ENCODE measurements at regions not wholly inside any gene's neighbourhood (a gene's known extent, or its start where the extent isn't known, plus 50 kb on each side); places are given as distances from the start of the nearest gene placed in this dataset.
"Not testable (repeated sequence)": the region's sequence is repeated elsewhere in the genome, so short reads cannot be mapped to it uniquely, and the experiment has no call there.

GRCh38 chr1:121082995-121083394, 101.1 kb downstream of the FAM72B start:
- not testable (repeated sequence) for H3K9ac ChIP-seq (ENCODE audit: extremely low read depth, low read length, poor library complexity, severe bottlenecking); H3K9me3 Mint-ChIP-seq; DNase-seq; H3K36me3 Mint-ChIP-seq (ENCODE audit: low read depth); H3K27me3 ChIP-seq (ENCODE audit: control insufficient read depth, insufficient read depth, low read length, poor library complexity, severe bottlenecking); H3K36me3 ChIP-seq (ENCODE audit: control insufficient read depth, insufficient read depth, low read length); H3K27ac ChIP-seq (ENCODE audit: low read depth, low read length); H3K27me3 Mint-ChIP-seq (ENCODE audit: insufficient read depth); H3K4me1 ChIP-seq (ENCODE audit: control insufficient read depth, insufficient read depth, low read length); H3K4me3 Mint-ChIP-seq; H3K9me3 ChIP-seq (ENCODE audit: control insufficient read depth, low read length); H3K4me1 Mint-ChIP-seq; H3K4me3 ChIP-seq (ENCODE audit: low read length); H3K27ac Mint-ChIP-seq
- 86% methylated on average over 1 of the region's 2 CpGs; no CpG with 5 or more reads in 1 of the 2 experiments for WGBS, 2 experiments (ENCODE audit: insufficient coverage in 1 of 2, insufficient read length in 1 of 2)

GRCh38 chr1:121086249-121086648, 97.9 kb downstream of the FAM72B start:
- not testable (repeated sequence) for H3K4me3 Mint-ChIP-seq; DNase-seq; H3K27me3 ChIP-seq (ENCODE audit: control insufficient read depth, insufficient read depth, low read length, poor library complexity, severe bottlenecking); H3K27ac Mint-ChIP-seq; H3K27ac ChIP-seq (ENCODE audit: low read depth, low read length); H3K4me1 Mint-ChIP-seq; H3K36me3 Mint-ChIP-seq (ENCODE audit: low read depth); H3K9me3 ChIP-seq (ENCODE audit: control insufficient read depth, low read length); H3K4me1 ChIP-seq (ENCODE audit: control insufficient read depth, insufficient read depth, low read length); H3K9ac ChIP-seq (ENCODE audit: extremely low read depth, low read length, poor library complexity, severe bottlenecking); H3K36me3 ChIP-seq (ENCODE audit: control insufficient read depth, insufficient read depth, low read length); H3K27me3 Mint-ChIP-seq (ENCODE audit: insufficient read depth); H3K4me3 ChIP-seq (ENCODE audit: low read length); H3K9me3 Mint-ChIP-seq
- WGBS, 2 experiments (ENCODE audit: insufficient coverage in 1 of 2, insufficient read length in 1 of 2): 94% methylated on average over 1 of the region's 3 CpGs; no CpG with 5 or more reads in 1 of the 2 experiments

GRCh38 chr1:121087221-121087620, 96.9 kb downstream of the FAM72B start:
- H3K27ac ChIP-seq (ENCODE audit: low read depth, low read length); H3K9me3 ChIP-seq (ENCODE audit: control insufficient read depth, low read length); H3K4me3 ChIP-seq (ENCODE audit: low read length); H3K4me1 ChIP-seq (ENCODE audit: control insufficient read depth, insufficient read depth, low read length); H3K4me3 Mint-ChIP-seq; H3K27ac Mint-ChIP-seq; H3K4me1 Mint-ChIP-seq; DNase-seq; H3K36me3 ChIP-seq (ENCODE audit: control insufficient read depth, insufficient read depth, low read length); H3K27me3 Mint-ChIP-seq (ENCODE audit: insufficient read depth); H3K9ac ChIP-seq (ENCODE audit: extremely low read depth, low read length, poor library complexity, severe bottlenecking); H3K36me3 Mint-ChIP-seq (ENCODE audit: low read depth); H3K9me3 Mint-ChIP-seq; H3K27me3 ChIP-seq (ENCODE audit: control insufficient read depth, insufficient read depth, low read length, poor library complexity, severe bottlenecking): not testable (repeated sequence)

GRCh38 chr1:121088568-121088967, 95.6 kb downstream of the FAM72B start:
- H3K27me3 ChIP-seq (ENCODE audit: control insufficient read depth, insufficient read depth, low read length, poor library complexity, severe bottlenecking); DNase-seq; H3K27ac Mint-ChIP-seq; H3K4me1 Mint-ChIP-seq; H3K4me1 ChIP-seq (ENCODE audit: control insufficient read depth, insufficient read depth, low read length); H3K9me3 ChIP-seq (ENCODE audit: control insufficient read depth, low read length); H3K9ac ChIP-seq (ENCODE audit: extremely low read depth, low read length, poor library complexity, severe bottlenecking); H3K9me3 Mint-ChIP-seq; H3K4me3 Mint-ChIP-seq; H3K36me3 Mint-ChIP-seq (ENCODE audit: low read depth); H3K27me3 Mint-ChIP-seq (ENCODE audit: insufficient read depth); H3K27ac ChIP-seq (ENCODE audit: low read depth, low read length); H3K36me3 ChIP-seq (ENCODE audit: control insufficient read depth, insufficient read depth, low read length); H3K4me3 ChIP-seq (ENCODE audit: low read length): not testable (repeated sequence)
- 57% methylated on average over 1 of the region's 5 CpGs; no CpG with 5 or more reads in 1 of the 2 experiments for WGBS, 2 experiments (ENCODE audit: insufficient coverage in 1 of 2, insufficient read length in 1 of 2)

- H3K4me3 Mint-ChIP-seq; H3K9me3 ChIP-seq (ENCODE audit: control insufficient read depth, low read length); H3K36me3 Mint-ChIP-seq (ENCODE audit: low read depth); DNase-seq; H3K36me3 ChIP-seq (ENCODE audit: control insufficient read depth, insufficient read depth, low read length); H3K27me3 ChIP-seq (ENCODE audit: control insufficient read depth, insufficient read depth, low read length, poor library complexity, severe bottlenecking); H3K4me3 ChIP-seq (ENCODE audit: low read length); H3K27ac Mint-ChIP-seq; H3K27me3 Mint-ChIP-seq (ENCODE audit: insufficient read depth); H3K9ac ChIP-seq (ENCODE audit: extremely low read depth, low read length, poor library complexity, severe bottlenecking); H3K4me1 Mint-ChIP-seq; H3K9me3 Mint-ChIP-seq; H3K27ac ChIP-seq (ENCODE audit: low read depth, low read length); H3K4me1 ChIP-seq (ENCODE audit: control insufficient read depth, insufficient read depth, low read length): not testable (repeated sequence)
- 82% methylated on average over 1 of the region's 2 CpGs; no CpG with 5 or more reads in 1 of the 2 experiments for WGBS, 2 experiments (ENCODE audit: insufficient coverage in 1 of 2, insufficient read length in 1 of 2)
Measured at GRCh38 chr1:121092329-121092968, 91.7 kb downstream of the FAM72B start.

GRCh38 chr1:121095014-121095413, 89.1 kb downstream of the FAM72B start:
- H3K27me3 ChIP-seq (ENCODE audit: control insufficient read depth, insufficient read depth, low read length, poor library complexity, severe bottlenecking); H3K27ac Mint-ChIP-seq; H3K4me1 ChIP-seq (ENCODE audit: control insufficient read depth, insufficient read depth, low read length); H3K27me3 Mint-ChIP-seq (ENCODE audit: insufficient read depth); H3K4me1 Mint-ChIP-seq; H3K36me3 Mint-ChIP-seq (ENCODE audit: low read depth); H3K9me3 Mint-ChIP-seq; H3K9ac ChIP-seq (ENCODE audit: extremely low read depth, low read length, poor library complexity, severe bottlenecking); DNase-seq; H3K9me3 ChIP-seq (ENCODE audit: control insufficient read depth, low read length); H3K27ac ChIP-seq (ENCODE audit: low read depth, low read length); H3K4me3 ChIP-seq (ENCODE audit: low read length); H3K36me3 ChIP-seq (ENCODE audit: control insufficient read depth, insufficient read depth, low read length); H3K4me3 Mint-ChIP-seq: not testable (repeated sequence)
- 88 to 100% methylated on average over 1 of the region's 2 CpGs for WGBS, 2 experiments (ENCODE audit: insufficient coverage in 1 of 2, insufficient read length in 1 of 2)

All from endodermal cell (in vitro differentiated cells).